HEK293T (cell line): ENCODE measurements at regions not wholly inside any gene's neighbourhood (a gene's known extent, or its start where the extent isn't known, plus 50 kb on each side); places are given as distances from the start of the nearest gene placed in this dataset.

Experiments used
- CTCF ChIA-PET: fragments of 350-600 bp; formaldehyde crosslinking; extraction: SDS; loops from one replicate; lab custom pipeline; 2021; ENCODE audit warnings: antibody characterized with exemption, inconsistent platforms; lab: Yijun Ruan, JAX
- POLR2A ChIA-PET: fragments of 350-600 bp; formaldehyde crosslinking; extraction: SDS; loops from one replicate; lab custom pipeline; 2020; ENCODE audit warnings: antibody characterized with exemption, inconsistent platforms; lab: Yijun Ruan, JAX
- DNase-seq: peaks from one replicate; pipeline ENCODE4 v3.0.0; 2012; ENCODE audit warnings: mixed read lengths; ENCODE audit errors: extremely low spot score
- ARNT ChIP-seq: fragments of 450-650 bp; IDR thresholded peaks from 2 replicates; pipeline ENCODE4 v1.6.1; 2017; ENCODE audit warnings: mild to moderate bottlenecking
- BHLHE40 ChIP-seq: fragments of 450-650 bp; IDR thresholded peaks from 2 replicates; pipeline ENCODE4 v1.6.1; 2016; ENCODE audit warnings: mild to moderate bottlenecking, moderate library complexity, borderline replicate concordance
- CTBP1 ChIP-seq: fragments of 450-650 bp; IDR thresholded peaks from 2 replicates; pipeline ENCODE4 v1.6.1; 2016; ENCODE audit warnings: borderline replicate concordance
- ELF4 ChIP-seq: fragments of 450-650 bp; IDR thresholded peaks from 2 replicates; pipeline ENCODE4 v1.6.1; 2017; ENCODE audit warnings: antibody characterized with exemption
- FOXA1 ChIP-seq: fragments of 450-650 bp; IDR thresholded peaks from 2 replicates; pipeline ENCODE4 v1.6.1; 2016; ENCODE audit warnings: mild to moderate bottlenecking
- FOXK2 ChIP-seq: fragments of 450-650 bp; IDR thresholded peaks from 2 replicates; pipeline ENCODE4 v1.6.1; 2016; ENCODE audit warnings: mild to moderate bottlenecking
- FOXM1 ChIP-seq: fragments of 450-650 bp; IDR thresholded peaks from 2 replicates; pipeline ENCODE4 v1.6.1; 2017; ENCODE audit warnings: mild to moderate bottlenecking, borderline replicate concordance
- HDGF ChIP-seq: fragments of 450-650 bp; IDR thresholded peaks from 2 replicates; pipeline ENCODE4 v1.6.1; 2017; ENCODE audit warnings: antibody characterized with exemption, borderline replicate concordance
- L3MBTL2 ChIP-seq: fragments of 450-650 bp; conservative IDR thresholded peaks from 2 replicates; pipeline ENCODE4 v1.6.1; 2016; ENCODE audit warnings: mild to moderate bottlenecking
- LEF1 ChIP-seq: fragments of 450-650 bp; IDR thresholded peaks from 2 replicates; pipeline ENCODE4 v1.6.1; 2017; ENCODE audit warnings: mild to moderate bottlenecking, borderline replicate concordance
- NFRKB ChIP-seq: fragments of 450-650 bp; IDR thresholded peaks from 2 replicates; pipeline ENCODE4 v1.6.1; 2016; ENCODE audit warnings: mild to moderate bottlenecking, moderate library complexity
- SP1 ChIP-seq: fragments of 450-650 bp; IDR thresholded peaks from 2 replicates; pipeline ENCODE4 v1.6.1; 2017
- SUZ12 ChIP-seq: fragments of 450-650 bp; IDR thresholded peaks from 2 replicates; pipeline ENCODE4 v1.6.1; 2016; ENCODE audit warnings: mild to moderate bottlenecking
- TARDBP ChIP-seq: fragments of 450-650 bp; IDR thresholded peaks from 2 replicates; pipeline ENCODE4 v1.6.1; 2016
- ZNF384 ChIP-seq: fragments of 450-650 bp; IDR thresholded peaks from 2 replicates; pipeline ENCODE4 v1.6.1; 2016
- TF ChIP-seq, protein P1 (sequence below): fragments of 450-650 bp; IDR thresholded peaks from 2 replicates; pipeline ENCODE4 v1.6.1; 2016

- CTCF ChIA-PET: no interaction called here
Observed at GRCh38 chr14:42950363-42950762, 1343.7 kb downstream of the LRFN5 start.

GRCh38 chr14:42947991-42948390 lies 1341.3 kb downstream of the LRFN5 start:
- DNase-seq: no peak
- POLR2A ChIA-PET: no interaction called here
- CTCF ChIA-PET: no interaction called here
- no peak for TF ChIP-seq LEF1
- TF ChIP-seq FOXK2: no peak
- TF ChIP-seq ZNF384: no peak
- no peak for TF ChIP-seq ARNT
- no peak for TF ChIP-seq L3MBTL2
- TF ChIP-seq NFRKB: no peak
- no peak for TF ChIP-seq BHLHE40
- no peak for TF ChIP-seq HDGF
- TF ChIP-seq SP1: no peak

More at GRCh38 chr14:42950363-42950762, 1343.7 kb downstream of the LRFN5 start:
- POLR2A ChIA-PET: no interaction called here
- TF ChIP-seq ARNT (no peak), ELF4 (no peak), TARDBP (no peak), CTBP1 (no peak), L3MBTL2 (no peak)
- TF ChIP-seq, protein P1, sequence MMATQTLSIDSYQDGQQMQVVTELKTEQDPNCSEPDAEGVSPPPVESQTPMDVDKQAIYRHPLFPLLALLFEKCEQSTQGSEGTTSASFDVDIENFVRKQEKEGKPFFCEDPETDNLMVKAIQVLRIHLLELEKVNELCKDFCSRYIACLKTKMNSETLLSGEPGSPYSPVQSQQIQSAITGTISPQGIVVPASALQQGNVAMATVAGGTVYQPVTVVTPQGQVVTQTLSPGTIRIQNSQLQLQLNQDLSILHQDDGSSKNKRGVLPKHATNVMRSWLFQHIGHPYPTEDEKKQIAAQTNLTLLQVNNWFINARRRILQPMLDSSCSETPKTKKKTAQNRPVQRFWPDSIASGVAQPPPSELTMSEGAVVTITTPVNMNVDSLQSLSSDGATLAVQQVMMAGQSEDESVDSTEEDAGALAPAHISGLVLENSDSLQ: no peak
- DNase-seq: no peak

DNA sequence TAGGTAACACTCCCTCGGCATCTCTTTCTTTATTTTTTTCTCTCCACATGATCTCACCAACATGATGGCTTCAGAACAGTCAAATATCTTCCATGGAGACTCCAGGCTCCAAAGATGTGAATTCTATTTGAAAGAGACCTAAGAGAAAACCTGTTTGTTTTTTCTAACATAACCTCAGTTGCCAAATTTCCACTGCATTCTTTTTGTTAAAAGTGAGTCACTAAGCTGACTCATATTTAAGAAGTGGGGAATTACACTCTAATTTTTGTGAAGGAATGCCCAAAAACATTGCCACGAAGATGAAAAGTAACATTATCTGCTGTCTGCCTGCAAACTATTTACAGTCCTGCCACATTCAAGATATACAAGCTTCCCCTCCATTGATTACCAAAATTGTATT lies 1337.6 kb downstream of the LRFN5 start:
- no peak for TF ChIP-seq SUZ12
- no peak for TF ChIP-seq FOXA1
- TF ChIP-seq BHLHE40: no peak
- no peak for DNase-seq
- ChIA-PET POLR2A (no interaction called here), CTCF (no interaction called here)

DNA sequence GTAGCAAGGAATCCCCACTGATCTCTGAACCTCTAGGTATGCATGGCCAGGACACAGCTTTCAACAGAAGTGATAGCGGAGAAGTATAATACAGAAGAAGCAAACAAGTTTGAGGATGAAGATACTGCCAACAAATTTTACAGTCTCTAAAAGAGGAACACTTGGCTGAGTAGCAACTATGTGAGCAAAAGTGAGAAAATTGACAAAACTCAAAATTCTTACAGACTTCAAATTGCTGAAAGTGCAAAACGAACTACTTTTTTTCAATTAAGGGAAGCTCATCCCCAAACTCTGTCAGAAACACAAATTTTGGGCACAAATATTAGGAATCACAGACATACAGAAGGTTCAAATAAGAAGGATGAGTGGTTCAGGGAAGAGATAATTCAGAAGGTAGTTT lies 1324.6 kb downstream of the LRFN5 start:
- no peak for DNase-seq
- ChIA-PET CTCF (no interaction called here), POLR2A (no interaction called here)
- no peak for TF ChIP-seq ELF4
- no peak for TF ChIP-seq FOXM1
- no peak for TF ChIP-seq SUZ12
- TF ChIP-seq ZNF384: no peak
- TF ChIP-seq L3MBTL2: no peak
- TF ChIP-seq FOXK2: no peak
- TF ChIP-seq BHLHE40: no peak
- no peak for TF ChIP-seq TARDBP
- no peak for TF ChIP-seq FOXA1
- no peak for TF ChIP-seq NFRKB
- no peak for TF ChIP-seq CTBP1
- TF ChIP-seq LEF1: no peak
- TF ChIP-seq, protein P1: no peak
- no peak for TF ChIP-seq SP1
- no peak for TF ChIP-seq HDGF

DNA sequence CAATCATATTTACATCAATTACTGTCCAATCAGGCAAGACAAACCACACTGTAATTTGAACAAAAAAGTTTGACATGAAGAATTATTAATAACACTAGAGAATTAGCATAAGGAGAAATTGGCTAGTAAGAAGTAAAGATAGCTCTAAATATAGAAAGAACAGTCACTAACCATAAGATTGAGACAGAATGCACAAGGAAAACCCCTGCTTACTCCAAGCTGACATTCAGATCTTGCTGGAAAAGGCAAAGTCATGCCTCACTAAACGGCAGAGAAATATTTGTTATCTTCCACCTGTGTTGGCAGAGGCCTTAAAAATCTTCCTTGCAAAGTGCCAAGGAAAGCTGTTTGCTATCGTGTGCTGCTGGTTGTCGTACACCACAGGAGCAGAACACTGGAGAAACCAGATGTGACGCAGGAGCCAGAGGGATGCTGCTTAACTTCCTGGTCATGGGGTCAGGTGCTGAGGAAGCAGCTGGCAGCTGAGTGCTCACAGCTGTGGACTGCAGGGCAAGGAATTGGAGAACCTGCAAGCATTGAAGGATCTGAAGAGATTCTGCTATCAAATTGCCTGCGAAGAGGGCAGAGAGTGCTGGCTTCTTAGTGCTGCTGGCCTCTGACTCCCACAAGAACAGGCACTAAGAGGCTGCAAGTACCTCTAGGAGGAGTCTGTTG lies 1323.3 kb downstream of the LRFN5 start:
- ChIA-PET POLR2A (no interaction called here), CTCF (interaction anchor here (0.6 kb wide), 1 partner anchor 210 kb away, joined by 3 read pairs; no protein-coding TSS in a partner anchor)
- DNase-seq: no peak
- TF ChIP-seq ARNT (no peak), HDGF (no peak), ELF4 (no peak), CTBP1 (no peak), L3MBTL2 (no peak), ZNF384 (no peak), TARDBP (no peak), FOXA1 (no peak), NFRKB (no peak), FOXK2 (no peak), SP1 (no peak), FOXM1 (no peak), BHLHE40 (no peak), SUZ12 (no peak), LEF1 (no peak)
- TF ChIP-seq, protein P1: no peak

DNA sequence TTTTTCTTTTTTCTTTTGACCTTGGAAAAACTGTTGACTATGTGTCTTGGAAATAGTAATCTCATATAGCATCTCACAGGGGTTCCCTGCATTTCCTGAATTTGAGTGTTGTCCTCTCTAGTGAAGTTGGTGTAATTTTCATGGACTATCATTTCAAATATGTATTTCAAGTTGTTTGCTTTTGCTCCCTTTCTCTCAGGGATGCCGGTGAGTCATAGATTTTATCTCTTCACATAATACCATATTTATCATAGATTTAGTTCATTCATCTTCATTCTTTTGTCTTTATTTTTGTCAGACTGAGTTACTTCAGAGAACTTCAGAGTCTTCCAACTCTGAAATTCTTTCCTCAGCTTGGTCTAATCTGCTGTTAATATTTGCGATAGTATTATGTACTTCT lies 1320.6 kb downstream of the LRFN5 start:
- TF ChIP-seq BHLHE40: no peak
- no peak for TF ChIP-seq ARNT
- no peak for TF ChIP-seq TARDBP
- TF ChIP-seq ELF4: no peak
- TF ChIP-seq SP1: no peak
- TF ChIP-seq CTBP1: no peak
- no peak for TF ChIP-seq L3MBTL2
- no peak for TF ChIP-seq SUZ12
- TF ChIP-seq ZNF384: no peak
- no peak for TF ChIP-seq LEF1
- DNase-seq: no peak
- CTCF ChIA-PET: no interaction called here
- POLR2A ChIA-PET: no interaction called here
